SK-N-SH (cell line): ENCODE measurements at regions not wholly inside any gene's neighbourhood (a gene's known extent, or its start where the extent isn't known, plus 50 kb on each side); places are given as distances from the start of the nearest gene placed in this dataset.
"Not testable (repeated sequence)": the region's sequence is repeated elsewhere in the genome, so short reads cannot be mapped to it uniquely, and the experiment has no call there.

Experiments used
- CTCF ChIA-PET: fragments of 300-600, 350-600 bp; formaldehyde crosslinking; extraction: SDS; loops from one replicate; lab custom pipeline; 2021; lab: Yijun Ruan, JAX
- POLR2A ChIA-PET: fragments of 350-600 bp; sonication (Branson Sonifier 250); formaldehyde crosslinking; extraction: SDS; loops from one replicate; lab custom pipeline; 2020; ENCODE audit warnings: antibody characterized with exemption, inconsistent platforms; lab: Yijun Ruan, JAX
- DNase-seq: peaks from one replicate; pipeline ENCODE4 v3.0.0; 2012
- H2AFZ ChIP-seq: fragments of 200-600 bp; sonication (generic); 2 replicates; pipeline ENCODE4 v1.8.1; 2016; ENCODE audit warnings: antibody characterized with exemption, mild to moderate bottlenecking, low read depth
- H3F3A ChIP-seq: fragments of 200-600 bp; sonication (generic); replicated peaks from 2 replicates; pipeline ENCODE3; 2016; ENCODE audit warnings: antibody characterized with exemption, mild to moderate bottlenecking; ENCODE audit not compliant: insufficient read depth
- H3K27ac ChIP-seq, 2 experiments: fragments of 200-500 bp in 1 of 2; fragments of 200-600 bp in 1 of 2; sonication (Bioruptor generic) in 1 of 2; sonication (generic), shearing (Covaris generic) in 1 of 2; 2 replicates each; pipeline versions ENCODE4 v1.5.1 to v1.6.1; 2014 to 2016; ENCODE audit warnings: low read depth in 2 of 2, inconsistent platforms in 1 of 2, low read length in 1 of 2, mild to moderate bottlenecking in 1 of 2, mixed read lengths in 1 of 2
- H3K27me3 ChIP-seq: fragments of 200-600 bp; sonication (generic), shearing (Covaris generic); 2 replicates; pipeline ENCODE4 v1.6.1; 2016; ENCODE audit warnings: mixed run types; ENCODE audit not compliant: insufficient read depth
- H3K36me3 ChIP-seq, 2 experiments: fragments of 200-500 bp in 1 of 2; fragments of 200-600 bp in 1 of 2; sonication (Bioruptor generic) in 1 of 2; sonication (generic) in 1 of 2; replicated peaks in 1 of 2; 2 replicates each; pipeline versions ENCODE3 to v1.5.1; 2014 to 2016; ENCODE audit warnings: low read length in 1 of 2, mild to moderate bottlenecking in 1 of 2; ENCODE audit not compliant: insufficient read depth in 2 of 2, control insufficient read depth in 1 of 2
- H3K4me1 ChIP-seq, 2 experiments: fragments of 200-500 bp in 1 of 2; fragments of 200-600 bp in 1 of 2; sonication (Bioruptor generic) in 1 of 2; sonication (generic), shearing (Covaris generic) in 1 of 2; 2 replicates each; pipeline versions ENCODE4 v1.5.1 to v1.6.1; 2014 to 2016; ENCODE audit warnings: low read depth in 1 of 2, low read length in 1 of 2, mixed run types in 1 of 2; ENCODE audit not compliant: insufficient read depth in 2 of 2, control insufficient read depth in 1 of 2
- H3K4me2 ChIP-seq: fragments of 200-600 bp; sonication (generic), shearing (Covaris generic); 2 replicates; pipeline ENCODE4 v1.6.1; 2017; ENCODE audit warnings: mixed run types
- H3K4me3 ChIP-seq, 2 experiments: fragments of 200-500 bp in 1 of 2; fragments of 200-600 bp in 1 of 2; sonication (Bioruptor generic) in 1 of 2; sonication (generic), shearing (Covaris generic) in 1 of 2; 2 replicates each; pipeline versions ENCODE4 v1.5.1 to v1.8.1; 2014 to 2016; ENCODE audit warnings: low read depth in 2 of 2, inconsistent platforms in 1 of 2, low read length in 1 of 2, mild to moderate bottlenecking in 1 of 2, mixed read lengths in 1 of 2, moderate library complexity in 1 of 2
- H3K79me2 ChIP-seq: fragments of 200-600 bp; sonication (generic); 2 replicates; pipeline ENCODE4 v1.8.1; 2017; ENCODE audit warnings: mild to moderate bottlenecking; ENCODE audit not compliant: insufficient read depth
- H3K9ac ChIP-seq: fragments of 200-600 bp; sonication (generic); 2 replicates; pipeline ENCODE4 v1.6.1; 2017; ENCODE audit warnings: mixed run types
- H3K9me2 ChIP-seq: fragments of 200-600 bp; sonication (generic); 2 replicates; pipeline ENCODE4 v1.6.1; 2017; ENCODE audit warnings: mixed run types
- H3K9me3 ChIP-seq: fragments of 200-600 bp; sonication (generic); 2 replicates; pipeline ENCODE4 v1.6.1; 2017; ENCODE audit warnings: mixed run types, mild to moderate bottlenecking, moderate library complexity
- H4K20me1 ChIP-seq: fragments of 200-600 bp; sonication (generic); 2 replicates; pipeline ENCODE4 v1.6.1; 2017; ENCODE audit warnings: mild to moderate bottlenecking, mixed run types; ENCODE audit not compliant: insufficient read depth
- CHD2 ChIP-seq: fragments of 150-350 bp; IDR thresholded peaks from 2 replicates; pipeline ENCODE4 v1.6.1; 2018; ENCODE audit warnings: low read length; ENCODE audit not compliant: partially characterized antibody
- CTCF ChIP-seq: fragments of 200-600 bp; sonication (generic); IDR thresholded peaks from 2 replicates; pipeline ENCODE4 v1.6.1; 2017; ENCODE audit warnings: antibody characterized with exemption, mild to moderate bottlenecking, moderate library complexity
- ELF1 ChIP-seq: IDR thresholded peaks from 2 replicates; pipeline ENCODE4 v1.4.0; 2012
- FOSL2 ChIP-seq: IDR thresholded peaks from 2 replicates; pipeline ENCODE4 v1.4.0; 2012; ENCODE audit warnings: low read depth, mild to moderate bottlenecking, moderate library complexity, borderline replicate concordance
- GABPA ChIP-seq: IDR thresholded peaks from 2 replicates; pipeline ENCODE4 v1.4.0; 2012; ENCODE audit warnings: low read depth, mild to moderate bottlenecking
- MEF2A ChIP-seq: IDR thresholded peaks from 2 replicates; pipeline ENCODE4 v1.4.0; 2012; ENCODE audit warnings: low read depth, borderline replicate concordance
- MXI1 ChIP-seq: IDR thresholded peaks from 2 replicates; pipeline ENCODE4 v1.6.1; 2012; ENCODE audit warnings: mild to moderate bottlenecking, low read depth, low read length, improper control_type of control experiment
- NFIC ChIP-seq: IDR thresholded peaks from 2 replicates; pipeline ENCODE4 v1.4.0; 2012; ENCODE audit warnings: borderline replicate concordance
- NRF1 ChIP-seq: IDR thresholded peaks from 2 replicates; pipeline ENCODE4 v1.6.1; 2012; ENCODE audit warnings: low read depth, mild to moderate bottlenecking, low read length
- PBX3 ChIP-seq: IDR thresholded peaks from 2 replicates; pipeline ENCODE4; 2012
- POLR2AphosphoS5 ChIP-seq: IDR thresholded peaks from 2 replicates; pipeline ENCODE4 v1.6.1; 2012; ENCODE audit warnings: low read depth, low read length
- RXRA ChIP-seq: IDR thresholded peaks from 2 replicates; pipeline ENCODE4 v1.4.0; 2012; ENCODE audit warnings: low read depth, mild to moderate bottlenecking, borderline replicate concordance
- TCF12 ChIP-seq: IDR thresholded peaks from 2 replicates; pipeline ENCODE4 v1.4.0; 2012
- YY1 ChIP-seq: IDR thresholded peaks from 2 replicates; pipeline ENCODE4 v1.4.0; 2012; ENCODE audit warnings: low read depth, mild to moderate bottlenecking
- WGBS: methylation state at CpG from one replicate; pipeline ENCODE4 v1.1.6; 2017; ENCODE audit warnings: low lambda C conversion rate; 5-methylcytosine and 5-hydroxymethylcytosine counted together
- TF ChIP-seq, protein P1 (sequence below): fragments of 150-350 bp; IDR thresholded peaks from 2 replicates; pipeline ENCODE4 v1.6.1; 2017; ENCODE audit warnings: antibody characterized with exemption, low read length, low read depth, borderline replicate concordance

DNA sequence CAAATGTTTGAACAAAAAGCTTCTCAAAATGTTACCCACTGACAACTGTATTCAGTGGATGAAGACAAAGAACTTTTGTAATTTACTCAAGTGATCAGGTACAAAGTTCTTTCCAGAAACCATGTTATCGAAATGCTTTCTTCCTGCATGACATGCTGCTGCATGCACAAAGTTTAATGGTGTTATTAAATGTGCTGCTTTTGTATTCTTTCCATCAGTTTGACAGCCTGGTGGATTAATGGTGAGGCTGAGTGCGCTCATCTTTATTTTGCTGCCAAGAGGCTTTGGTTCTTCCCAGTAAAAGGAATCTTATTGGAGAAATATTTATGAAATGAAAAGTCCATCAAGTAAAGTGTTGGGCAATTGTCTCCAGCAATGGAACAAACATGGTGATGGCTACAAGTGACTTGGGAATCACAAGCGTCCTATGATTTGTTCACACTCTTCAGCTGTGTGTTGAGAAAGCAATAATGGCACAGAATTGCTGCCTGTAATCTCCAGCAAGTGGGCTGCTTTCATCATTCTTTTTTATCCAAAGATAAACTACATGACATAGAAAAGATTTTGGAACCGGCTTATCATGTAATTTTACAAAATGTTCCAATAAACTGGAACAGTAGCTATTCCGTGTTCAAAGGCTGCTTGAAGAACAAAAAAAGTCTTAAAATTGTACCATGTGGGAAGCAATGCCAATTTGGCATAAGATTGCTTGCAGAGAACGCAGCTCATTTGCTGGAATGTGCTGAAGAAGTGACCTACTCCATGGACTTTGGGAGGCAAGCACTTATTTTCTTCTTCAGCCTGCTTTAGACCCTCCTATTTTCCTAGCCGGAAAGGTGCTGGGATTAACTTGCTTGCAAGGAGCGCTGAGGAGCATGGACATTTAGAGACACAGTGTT, 153.1 kb downstream of the HSD17B3 start (continued):
- TF ChIP-seq CTCF, result no peak
- TF ChIP-seq, all 33 proteins: peak for 0

DNA sequence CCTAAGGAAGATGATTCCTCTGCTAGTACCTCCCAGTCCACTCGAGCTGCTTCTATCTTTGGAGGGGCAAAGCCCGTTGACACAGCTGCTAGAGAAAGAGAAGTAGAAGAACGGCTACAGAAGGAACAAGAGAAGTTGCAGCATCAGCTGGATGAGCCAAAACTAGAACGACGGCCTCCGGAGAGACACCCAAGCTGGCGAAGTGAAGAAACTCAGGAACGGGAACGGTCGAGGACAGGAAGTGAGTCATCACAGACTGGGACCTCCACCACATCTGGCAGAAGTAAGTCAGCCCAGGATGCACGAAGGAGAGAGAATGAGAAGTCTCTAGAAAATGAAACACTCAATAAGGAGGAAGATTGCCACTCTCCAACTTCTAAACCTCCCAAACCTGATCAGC, 154.9 kb downstream of the HSD17B3 start:
- H3K9me2 ChIP-seq, H3K27me3 ChIP-seq, POLR2A ChIA-PET, H3K9ac ChIP-seq, H3K4me3 ChIP-seq, H3K36me3 ChIP-seq, CTCF ChIA-PET, H3K4me2 ChIP-seq, H3K9me3 ChIP-seq, H4K20me1 ChIP-seq, H3K4me1 ChIP-seq, H3K79me2 ChIP-seq, DNase-seq, H3K27ac ChIP-seq, H2AFZ ChIP-seq, H3F3A ChIP-seq: not testable (repeated sequence)
- 56% methylated on average over 11 of the region's 11 CpGs for WGBS

DNA sequence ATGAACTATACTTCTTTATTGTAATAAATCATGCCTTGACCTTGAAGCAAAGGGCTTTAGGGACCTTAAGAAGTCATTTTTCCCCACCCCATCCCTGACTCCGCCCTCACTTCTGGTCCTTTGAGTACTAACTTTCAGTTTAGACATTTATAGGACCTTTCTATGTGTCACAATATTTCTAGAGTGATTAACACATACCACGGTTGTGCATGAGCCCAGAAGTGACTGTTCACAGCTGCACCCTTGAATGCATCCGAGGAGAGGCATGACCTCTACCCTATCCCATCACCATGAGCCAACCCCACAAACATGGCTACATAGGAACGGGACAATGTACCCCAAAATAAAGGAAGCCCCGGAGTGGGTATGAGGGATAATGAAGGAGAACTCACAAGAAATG, 160.3 kb downstream of the HSD17B3 start:
- 39% methylated on average over 5 of the region's 5 CpGs for WGBS
- Histone ChIP-seq H3K27me3 (no peaks in the 10 kb centered on the region), H3K27ac (no peak overlapping the region), H3K4me3 (no peak overlapping the region), H3K9me2 (no peaks in the 10 kb centered on the region), H3K4me2 (no peak overlapping the region), H4K20me1 (no peaks in the 10 kb centered on the region), H2AFZ (no peak overlapping the region), H3K9me3 (no peaks in the 10 kb centered on the region), H3K79me2 (no peaks in the 10 kb centered on the region), H3K9ac (no peak overlapping the region), H3K36me3 (no peaks in the 10 kb centered on the region), H3K4me1 (peaks cover 0 to 17% of the 10 kb centered on the region in 2 experiments; a peak in 1 of 4 replicates), H3F3A (no peaks in the 10 kb centered on the region)
- POLR2A ChIA-PET, result no interaction called here
- TF ChIP-seq NRF1, result no peak
- no peak for TF ChIP-seq FOSL2
- TF ChIP-seq MEF2A, result no peak
- no peak for TF ChIP-seq POLR2AphosphoS5
- TF ChIP-seq RXRA, result no peak
- no peak for TF ChIP-seq CHD2
- TF ChIP-seq, protein P1, sequence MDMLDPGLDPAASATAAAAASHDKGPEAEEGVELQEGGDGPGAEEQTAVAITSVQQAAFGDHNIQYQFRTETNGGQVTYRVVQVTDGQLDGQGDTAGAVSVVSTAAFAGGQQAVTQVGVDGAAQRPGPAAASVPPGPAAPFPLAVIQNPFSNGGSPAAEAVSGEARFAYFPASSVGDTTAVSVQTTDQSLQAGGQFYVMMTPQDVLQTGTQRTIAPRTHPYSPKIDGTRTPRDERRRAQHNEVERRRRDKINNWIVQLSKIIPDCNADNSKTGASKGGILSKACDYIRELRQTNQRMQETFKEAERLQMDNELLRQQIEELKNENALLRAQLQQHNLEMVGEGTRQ, result no peak
- TF ChIP-seq ELF1, result no peak
- TF ChIP-seq PBX3, result no peak
- no peak for TF ChIP-seq TCF12
- TF ChIP-seq CTCF, result no peak
- no peak for TF ChIP-seq MXI1
- TF ChIP-seq GABPA, result no peak
- no peak for TF ChIP-seq NFIC
- TF ChIP-seq YY1, result no peak
- DNase-seq, result no peak
- CTCF ChIA-PET, result interaction anchor here (1.1 kb wide), 1 partner anchor 77 kb away, joined by 5 read pairs; no protein-coding TSS in a partner anchor
